SK-N-SH (cell line): ENCODE measurements at regions not wholly inside any gene's neighbourhood (a gene's known extent, or its start where the extent isn't known, plus 50 kb on each side); places are given as distances from the start of the nearest gene placed in this dataset.

Source experiments
- CTCF ChIA-PET: fragments of 300-600, 350-600 bp; formaldehyde crosslinking; extraction: SDS; loops from one replicate; lab custom pipeline; 2021; lab: Yijun Ruan, JAX
- POLR2A ChIA-PET: fragments of 350-600 bp; sonication (Branson Sonifier 250); formaldehyde crosslinking; extraction: SDS; loops from one replicate; lab custom pipeline; 2020; ENCODE audit warnings: antibody characterized with exemption, inconsistent platforms; lab: Yijun Ruan, JAX
- DNase-seq: peaks from one replicate; pipeline ENCODE4 v3.0.0; 2012
- H2AFZ ChIP-seq: fragments of 200-600 bp; sonication (generic); 2 replicates; pipeline ENCODE4 v1.8.1; 2016; ENCODE audit warnings: antibody characterized with exemption, mild to moderate bottlenecking, low read depth
- H3F3A ChIP-seq: fragments of 200-600 bp; sonication (generic); replicated peaks from 2 replicates; pipeline ENCODE3; 2016; ENCODE audit warnings: antibody characterized with exemption, mild to moderate bottlenecking; ENCODE audit not compliant: insufficient read depth
- H3K27ac ChIP-seq, 2 experiments: fragments of 200-500 bp in 1 of 2; fragments of 200-600 bp in 1 of 2; sonication (Bioruptor generic) in 1 of 2; sonication (generic), shearing (Covaris generic) in 1 of 2; 2 replicates each; pipeline versions ENCODE4 v1.5.1 to v1.6.1; 2014 to 2016; ENCODE audit warnings: low read depth in 2 of 2, inconsistent platforms in 1 of 2, low read length in 1 of 2, mild to moderate bottlenecking in 1 of 2, mixed read lengths in 1 of 2
- H3K27me3 ChIP-seq: fragments of 200-600 bp; sonication (generic), shearing (Covaris generic); 2 replicates; pipeline ENCODE4 v1.6.1; 2016; ENCODE audit warnings: mixed run types; ENCODE audit not compliant: insufficient read depth
- H3K36me3 ChIP-seq, 2 experiments: fragments of 200-500 bp in 1 of 2; fragments of 200-600 bp in 1 of 2; sonication (Bioruptor generic) in 1 of 2; sonication (generic) in 1 of 2; replicated peaks in 1 of 2; 2 replicates each; pipeline versions ENCODE3 to v1.5.1; 2014 to 2016; ENCODE audit warnings: low read length in 1 of 2, mild to moderate bottlenecking in 1 of 2; ENCODE audit not compliant: insufficient read depth in 2 of 2, control insufficient read depth in 1 of 2
- H3K4me1 ChIP-seq, 2 experiments: fragments of 200-500 bp in 1 of 2; fragments of 200-600 bp in 1 of 2; sonication (Bioruptor generic) in 1 of 2; sonication (generic), shearing (Covaris generic) in 1 of 2; 2 replicates each; pipeline versions ENCODE4 v1.5.1 to v1.6.1; 2014 to 2016; ENCODE audit warnings: low read depth in 1 of 2, low read length in 1 of 2, mixed run types in 1 of 2; ENCODE audit not compliant: insufficient read depth in 2 of 2, control insufficient read depth in 1 of 2
- H3K4me2 ChIP-seq: fragments of 200-600 bp; sonication (generic), shearing (Covaris generic); 2 replicates; pipeline ENCODE4 v1.6.1; 2017; ENCODE audit warnings: mixed run types
- H3K4me3 ChIP-seq, 2 experiments: fragments of 200-500 bp in 1 of 2; fragments of 200-600 bp in 1 of 2; sonication (Bioruptor generic) in 1 of 2; sonication (generic), shearing (Covaris generic) in 1 of 2; 2 replicates each; pipeline versions ENCODE4 v1.5.1 to v1.8.1; 2014 to 2016; ENCODE audit warnings: low read depth in 2 of 2, inconsistent platforms in 1 of 2, low read length in 1 of 2, mild to moderate bottlenecking in 1 of 2, mixed read lengths in 1 of 2, moderate library complexity in 1 of 2
- H3K79me2 ChIP-seq: fragments of 200-600 bp; sonication (generic); 2 replicates; pipeline ENCODE4 v1.8.1; 2017; ENCODE audit warnings: mild to moderate bottlenecking; ENCODE audit not compliant: insufficient read depth
- H3K9ac ChIP-seq: fragments of 200-600 bp; sonication (generic); 2 replicates; pipeline ENCODE4 v1.6.1; 2017; ENCODE audit warnings: mixed run types
- H3K9me2 ChIP-seq: fragments of 200-600 bp; sonication (generic); 2 replicates; pipeline ENCODE4 v1.6.1; 2017; ENCODE audit warnings: mixed run types
- H3K9me3 ChIP-seq: fragments of 200-600 bp; sonication (generic); 2 replicates; pipeline ENCODE4 v1.6.1; 2017; ENCODE audit warnings: mixed run types, mild to moderate bottlenecking, moderate library complexity
- H4K20me1 ChIP-seq: fragments of 200-600 bp; sonication (generic); 2 replicates; pipeline ENCODE4 v1.6.1; 2017; ENCODE audit warnings: mild to moderate bottlenecking, mixed run types; ENCODE audit not compliant: insufficient read depth
- EZH2phosphoT487 ChIP-seq: fragments of 200-600 bp; sonication (generic); IDR thresholded peaks from 2 replicates; pipeline ENCODE4 v1.6.1; 2017; ENCODE audit warnings: low read depth, mixed run types, mild to moderate bottlenecking, antibody characterized with exemption, moderate library complexity, borderline replicate concordance
- IRF3 ChIP-seq: fragments of 150-350 bp; IDR thresholded peaks from 2 replicates; pipeline ENCODE4 v1.6.1; 2016; ENCODE audit warnings: mild to moderate bottlenecking, low read depth, low read length
- MEF2A ChIP-seq: IDR thresholded peaks from 2 replicates; pipeline ENCODE4 v1.4.0; 2012; ENCODE audit warnings: low read depth, borderline replicate concordance
- MXI1 ChIP-seq: IDR thresholded peaks from 2 replicates; pipeline ENCODE4 v1.6.1; 2012; ENCODE audit warnings: mild to moderate bottlenecking, low read depth, low read length, improper control_type of control experiment
- NFIC ChIP-seq: IDR thresholded peaks from 2 replicates; pipeline ENCODE4 v1.4.0; 2012; ENCODE audit warnings: borderline replicate concordance
- NRF1 ChIP-seq: IDR thresholded peaks from 2 replicates; pipeline ENCODE4 v1.6.1; 2012; ENCODE audit warnings: low read depth, mild to moderate bottlenecking, low read length
- PBX3 ChIP-seq: IDR thresholded peaks from 2 replicates; pipeline ENCODE4; 2012
- POLR2AphosphoS5 ChIP-seq: IDR thresholded peaks from 2 replicates; pipeline ENCODE4 v1.6.1; 2012; ENCODE audit warnings: low read depth, low read length
- RCOR1 ChIP-seq: fragments of 150-350 bp; IDR thresholded peaks from 2 replicates; pipeline ENCODE4 v1.6.1; 2017; ENCODE audit warnings: antibody characterized with exemption, low read length
- REST ChIP-seq: IDR thresholded peaks from 2 replicates; pipeline ENCODE4 v1.6.1; 2012; ENCODE audit warnings: mild to moderate bottlenecking, low read depth, low read length, moderate library complexity
- SIN3A ChIP-seq: IDR thresholded peaks from 2 replicates; pipeline ENCODE4 v1.6.1; 2012; ENCODE audit warnings: low read depth, mild to moderate bottlenecking, low read length, moderate library complexity, borderline replicate concordance
- SMC3 ChIP-seq: IDR thresholded peaks from 2 replicates; pipeline ENCODE4 v1.6.1; 2012; ENCODE audit warnings: low read depth, low read length, improper control_type of control experiment
- TAF1 ChIP-seq: IDR thresholded peaks from 2 replicates; pipeline ENCODE4 v1.6.1; 2012; ENCODE audit warnings: low read depth, mild to moderate bottlenecking, low read length, moderate library complexity, borderline replicate concordance
- TCF12 ChIP-seq: IDR thresholded peaks from 2 replicates; pipeline ENCODE4 v1.4.0; 2012
- USF1 ChIP-seq: IDR thresholded peaks from 2 replicates; pipeline ENCODE4 v1.4.0; 2012; ENCODE audit warnings: low read depth, borderline replicate concordance
- ZBTB33 ChIP-seq: IDR thresholded peaks from 2 replicates; pipeline ENCODE4 v1.4.0; 2012; ENCODE audit warnings: low read depth, borderline replicate concordance
- WGBS: methylation state at CpG from one replicate; pipeline ENCODE4 v1.1.6; 2017; ENCODE audit warnings: low lambda C conversion rate; 5-methylcytosine and 5-hydroxymethylcytosine counted together

- no peak for TF ChIP-seq POLR2AphosphoS5
- peak; percentile 33; the same call in 1 of the 2 replicates for TF ChIP-seq SMC3
These were observed 92.9 kb upstream of the MTAP start (continued) for GRCh38 chr9:21709464-21710058.

- H3K27ac ChIP-seq: no peak overlapping the region
- no peak for DNase-seq
- H3K4me1 ChIP-seq: no peaks in the 10 kb centered on the region
- no peak overlapping the region for H3K9ac ChIP-seq
- no peak overlapping the region for H3K4me2 ChIP-seq
- no peak for TF ChIP-seq MXI1
- no peak for TF ChIP-seq NFIC
- no peak for TF ChIP-seq ZBTB33
- TF ChIP-seq EZH2phosphoT487: no peak
- TF ChIP-seq, all 33 proteins: peak for 0
- ChIA-PET CTCF (interaction anchor here (0.6 kb wide), 1 partner anchor 23 kb away, joined by 3 read pairs; no protein-coding TSS in a partner anchor), POLR2A (no interaction called here)
- Histone ChIP-seq H2AFZ (no peak overlapping the region), H3F3A (no peaks in the 10 kb centered on the region), H3K27me3 (peaks cover 30% of the 10 kb centered on the region; the same call in 1 of the 2 replicates), H3K36me3 (no peaks in the 10 kb centered on the region), H3K79me2 (no peaks in the 10 kb centered on the region), H3K4me3 (no peak overlapping the region), H3K9me3 (no peaks in the 10 kb centered on the region), H3K9me2 (peaks cover 5% of the 10 kb centered on the region; the same call in 1 of the 2 replicates), H4K20me1 (no peaks in the 10 kb centered on the region)
- WGBS: 13% methylated on average over 4 of the region's 4 CpGs
These were observed 91.8 kb upstream of the MTAP start for GRCh38 chr9:21710548-21711191.

GRCh38 chr9:21711504-21711903 is 90.9 kb upstream of the MTAP start:
- Histone ChIP-seq H3K4me2 (no peak overlapping the region), H3K36me3 (no peaks in the 10 kb centered on the region), H4K20me1 (no peaks in the 10 kb centered on the region), H3K27me3 (peaks cover 29% of the 10 kb centered on the region; the same call in 1 of the 2 replicates), H2AFZ (no peak overlapping the region), H3K9me3 (no peaks in the 10 kb centered on the region), H3K4me1 (no peaks in the 10 kb centered on the region), H3K27ac (no peak overlapping the region), H3K4me3 (no peak overlapping the region), H3F3A (no peaks in the 10 kb centered on the region), H3K79me2 (no peaks in the 10 kb centered on the region), H3K9me2 (peaks cover 5% of the 10 kb centered on the region; the same call in 1 of the 2 replicates), H3K9ac (no peak overlapping the region)
- CTCF ChIA-PET: no interaction called here
- POLR2A ChIA-PET: no interaction called here
- 10% methylated on average over 2 of the region's 2 CpGs for WGBS
- no peak for DNase-seq
- TF ChIP-seq RCOR1 (no peak), SIN3A (no peak), IRF3 (no peak), NFIC (no peak), MEF2A (no peak), USF1 (no peak), PBX3 (no peak), TCF12 (no peak), TAF1 (no peak), REST (no peak), NRF1 (no peak), MXI1 (no peak)
